HEK293 (cell line): ENCODE measurements at regions not wholly inside any gene's neighbourhood (a gene's known extent, or its start where the extent isn't known, plus 50 kb on each side); places are given as distances from the start of the nearest gene placed in this dataset.

Experiments
- HOXD13 ChIP-seq: sonication (generic); formaldehyde crosslinking; IDR thresholded peaks from 2 replicates; pipeline ENCODE4 v1.8.0; 2022; ENCODE audit warnings: missing genetic modification reagents, borderline replicate concordance
- KLF10 ChIP-seq: fragments of 450-650 bp; IDR thresholded peaks from 2 replicates; pipeline ENCODE4 v1.5.1; 2018; ENCODE audit warnings: missing biosample characterization, mild to moderate bottlenecking, missing genetic modification characterization
- MYNN ChIP-seq: fragments of 450-650 bp; formaldehyde crosslinking; IDR thresholded peaks from 2 replicates; pipeline ENCODE4 v1.5.1; 2016; ENCODE audit warnings: missing biosample characterization, missing genetic modification characterization, borderline replicate concordance
- SALL2 ChIP-seq: fragments of 450-650 bp; formaldehyde crosslinking; IDR thresholded peaks from 2 replicates; pipeline ENCODE4 v1.5.0; 2017; ENCODE audit warnings: missing biosample characterization, mild to moderate bottlenecking, missing genetic modification characterization, borderline replicate concordance
- ZBTB17 ChIP-seq: fragments of 450-650 bp; formaldehyde crosslinking; IDR thresholded peaks from 2 replicates; pipeline ENCODE4 v1.5.1; 2016; ENCODE audit warnings: missing biosample characterization, missing genetic modification characterization
- ZBTB21 ChIP-seq: fragments of 450-650 bp; formaldehyde crosslinking; IDR thresholded peaks from 2 replicates; pipeline ENCODE4 v1.5.1; 2017; ENCODE audit warnings: missing biosample characterization, missing genetic modification characterization
- ZBTB7A ChIP-seq: fragments of 450-650 bp; formaldehyde crosslinking; IDR thresholded peaks from 2 replicates; pipeline ENCODE4 v1.5.1; 2016; ENCODE audit warnings: low read depth, missing biosample characterization, missing genetic modification characterization
- ZFHX2 ChIP-seq: fragments of 450-650 bp; formaldehyde crosslinking; conservative IDR thresholded peaks from 2 replicates; pipeline ENCODE4 v1.5.1; 2016; ENCODE audit warnings: missing biosample characterization, missing genetic modification characterization
- ZFP69B ChIP-seq: fragments of 450-650 bp; formaldehyde crosslinking; IDR thresholded peaks from 2 replicates; pipeline ENCODE4 v1.5.1; 2016; ENCODE audit warnings: missing biosample characterization, missing genetic modification characterization
- ZNF138 ChIP-seq: fragments of 450-650 bp; formaldehyde crosslinking; IDR thresholded peaks from 2 replicates; pipeline ENCODE4 v1.5.1; 2016; ENCODE audit warnings: missing biosample characterization, missing genetic modification characterization, borderline replicate concordance
- ZNF140 ChIP-seq: fragments of 450-650 bp; formaldehyde crosslinking; IDR thresholded peaks from 2 replicates; pipeline ENCODE4 v1.5.1; 2016; ENCODE audit warnings: missing biosample characterization, missing genetic modification characterization
- ZNF146 ChIP-seq: fragments of 450-650 bp; formaldehyde crosslinking; IDR thresholded peaks from 2 replicates; pipeline ENCODE4 v1.5.1; 2016; ENCODE audit warnings: missing biosample characterization, missing genetic modification characterization
- ZNF157 ChIP-seq: fragments of 450-650 bp; formaldehyde crosslinking; IDR thresholded peaks from 2 replicates; pipeline ENCODE4 v1.5.1; 2016; ENCODE audit warnings: missing biosample characterization, missing genetic modification characterization
- ZNF174 ChIP-seq: fragments of 450-650 bp; formaldehyde crosslinking; IDR thresholded peaks from 2 replicates; pipeline ENCODE4 v1.5.0; 2017; ENCODE audit warnings: missing biosample characterization, mild to moderate bottlenecking, missing genetic modification characterization
- ZNF175 ChIP-seq: fragments of 450-650 bp; formaldehyde crosslinking; IDR thresholded peaks from 2 replicates; pipeline ENCODE4 v1.5.1; 2016; ENCODE audit warnings: missing biosample characterization, missing genetic modification characterization
- ZNF292 ChIP-seq: fragments of 450-650 bp; formaldehyde crosslinking; IDR thresholded peaks from 2 replicates; pipeline ENCODE4 v1.5.1; 2016; ENCODE audit warnings: low read depth, missing biosample characterization, missing genetic modification characterization, borderline replicate concordance
- ZNF433 ChIP-seq: fragments of 450-650 bp; formaldehyde crosslinking; IDR thresholded peaks from 2 replicates; pipeline ENCODE4 v1.5.1; 2016; ENCODE audit warnings: missing biosample characterization, missing genetic modification characterization, low read depth
- ZNF521 ChIP-seq: fragments of 450-650 bp; formaldehyde crosslinking; IDR thresholded peaks from 2 replicates; pipeline ENCODE4 v1.5.1; 2017; ENCODE audit warnings: missing biosample characterization, mild to moderate bottlenecking, missing genetic modification characterization
- ZNF596 ChIP-seq: fragments of 450-650 bp; IDR thresholded peaks from 2 replicates; pipeline ENCODE4 v1.5.0; 2018; ENCODE audit warnings: missing biosample characterization, mild to moderate bottlenecking, missing genetic modification characterization, moderate library complexity
- ZNF626 ChIP-seq: fragments of 450-650 bp; sonication (Bioruptor Pico); formaldehyde crosslinking; IDR thresholded peaks from 2 replicates; pipeline ENCODE4 v1.5.1; 2018; ENCODE audit warnings: missing biosample characterization, missing genetic modification characterization, inconsistent platforms
- ZNF660 ChIP-seq: fragments of 450-650 bp; IDR thresholded peaks from 2 replicates; pipeline ENCODE4 v1.5.1; 2018; ENCODE audit warnings: missing biosample characterization, mild to moderate bottlenecking, missing genetic modification characterization
- ZNF664 ChIP-seq: fragments of 450-650 bp; formaldehyde crosslinking; IDR thresholded peaks from 2 replicates; pipeline ENCODE4 v1.5.1; 2016; ENCODE audit warnings: missing biosample characterization, missing genetic modification characterization
- TF ChIP-seq, protein P1 (sequence below): fragments of 450-650 bp; formaldehyde crosslinking; conservative IDR thresholded peaks from 2 replicates; pipeline ENCODE4 v1.5.1; 2016; ENCODE audit warnings: low read depth, missing biosample characterization, missing genetic modification characterization
- TF ChIP-seq, protein P2 (sequence below): IDR thresholded peaks from 2 replicates; pipeline ENCODE4 v1.6.1; 2011; ENCODE audit warnings: mild to moderate bottlenecking, low read depth, low read length, borderline replicate concordance
- TF ChIP-seq, protein P3 (sequence below): fragments of 450-650 bp; formaldehyde crosslinking; IDR thresholded peaks from 2 replicates; pipeline ENCODE4 v1.5.1; 2017; ENCODE audit warnings: missing biosample characterization, missing genetic modification characterization
- TF ChIP-seq, protein P4 (sequence below): fragments of 450-650 bp; formaldehyde crosslinking; IDR thresholded peaks from 2 replicates; pipeline ENCODE4 v1.5.1; 2016; ENCODE audit warnings: missing biosample characterization, missing genetic modification characterization
- TF ChIP-seq, protein P5 (sequence below): fragments of 450-650 bp; formaldehyde crosslinking; conservative IDR thresholded peaks from 2 replicates; pipeline ENCODE4 v1.5.1; 2016; ENCODE audit warnings: low read depth, missing biosample characterization, missing genetic modification characterization
- TF ChIP-seq, protein P6 (sequence below): fragments of 450-650 bp; formaldehyde crosslinking; IDR thresholded peaks from 2 replicates; pipeline ENCODE4 v1.5.1; 2017; ENCODE audit warnings: missing biosample characterization, mild to moderate bottlenecking, missing genetic modification characterization, moderate library complexity

DNA sequence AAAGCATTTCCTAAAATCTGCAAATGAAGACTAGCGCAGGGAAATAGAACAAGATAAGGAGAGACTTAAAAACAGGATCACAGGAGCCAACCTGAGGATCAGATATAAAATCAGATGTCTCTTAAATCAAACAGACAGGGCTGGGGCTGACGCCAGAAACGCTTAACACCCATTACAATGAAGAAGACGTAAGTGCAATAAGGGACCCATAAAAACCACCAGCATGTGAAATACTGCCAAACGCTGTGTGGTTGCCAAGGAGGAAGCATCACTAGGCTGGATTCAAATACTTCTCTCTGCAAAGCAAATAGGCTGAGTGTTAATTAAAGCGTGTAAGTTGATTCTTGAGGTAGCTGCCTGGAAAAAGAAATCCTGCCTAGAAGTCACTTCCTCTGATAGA is 74.4 kb upstream of the ATP10B start (continued):
- TF ChIP-seq, protein P1, sequence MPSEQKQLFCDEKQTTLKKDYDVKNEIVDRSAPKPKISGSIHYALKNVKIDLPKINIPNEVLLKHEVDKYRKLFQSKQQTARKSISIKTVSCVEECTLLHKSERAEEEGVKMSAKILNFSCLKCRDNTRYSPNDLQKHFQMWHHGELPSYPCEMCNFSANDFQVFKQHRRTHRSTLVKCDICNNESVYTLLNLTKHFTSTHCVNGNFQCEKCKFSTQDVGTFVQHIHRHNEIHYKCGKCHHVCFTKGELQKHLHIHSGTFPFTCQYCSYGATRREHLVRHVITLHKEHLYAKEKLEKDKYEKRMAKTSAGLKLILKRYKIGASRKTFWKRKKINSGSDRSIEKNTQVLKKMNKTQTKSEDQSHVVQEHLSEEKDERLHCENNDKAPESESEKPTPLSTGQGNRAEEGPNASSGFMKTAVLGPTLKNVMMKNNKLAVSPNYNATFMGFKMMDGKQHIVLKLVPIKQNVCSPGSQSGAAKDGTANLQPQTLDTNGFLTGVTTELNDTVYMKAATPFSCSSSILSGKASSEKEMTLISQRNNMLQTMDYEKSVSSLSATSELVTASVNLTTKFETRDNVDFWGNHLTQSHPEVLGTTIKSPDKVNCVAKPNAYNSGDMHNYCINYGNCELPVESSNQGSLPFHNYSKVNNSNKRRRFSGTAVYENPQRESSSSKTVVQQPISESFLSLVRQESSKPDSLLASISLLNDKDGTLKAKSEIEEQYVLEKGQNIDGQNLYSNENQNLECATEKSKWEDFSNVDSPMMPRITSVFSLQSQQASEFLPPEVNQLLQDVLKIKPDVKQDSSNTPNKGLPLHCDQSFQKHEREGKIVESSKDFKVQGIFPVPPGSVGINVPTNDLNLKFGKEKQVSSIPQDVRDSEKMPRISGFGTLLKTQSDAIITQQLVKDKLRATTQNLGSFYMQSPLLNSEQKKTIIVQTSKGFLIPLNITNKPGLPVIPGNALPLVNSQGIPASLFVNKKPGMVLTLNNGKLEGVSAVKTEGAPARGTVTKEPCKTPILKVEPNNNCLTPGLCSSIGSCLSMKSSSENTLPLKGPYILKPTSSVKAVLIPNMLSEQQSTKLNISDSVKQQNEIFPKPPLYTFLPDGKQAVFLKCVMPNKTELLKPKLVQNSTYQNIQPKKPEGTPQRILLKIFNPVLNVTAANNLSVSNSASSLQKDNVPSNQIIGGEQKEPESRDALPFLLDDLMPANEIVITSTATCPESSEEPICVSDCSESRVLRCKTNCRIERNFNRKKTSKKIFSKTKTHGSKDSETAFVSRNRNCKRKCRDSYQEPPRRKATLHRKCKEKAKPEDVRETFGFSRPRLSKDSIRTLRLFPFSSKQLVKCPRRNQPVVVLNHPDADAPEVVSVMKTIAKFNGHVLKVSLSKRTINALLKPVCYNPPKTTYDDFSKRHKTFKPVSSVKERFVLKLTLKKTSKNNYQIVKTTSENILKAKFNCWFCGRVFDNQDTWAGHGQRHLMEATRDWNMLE (tag by site-specific recombination) = no peak
- TF ChIP-seq HOXD13 (CRISPR knock-in tag) (no peak), SALL2 (no peak), ZNF521 (tag by site-specific recombination) (no peak), ZFHX2 (tag by site-specific recombination) (no peak), KLF10 (tag by site-specific recombination) (no peak), MYNN (tag by site-specific recombination) (no peak), ZNF626 (0 out of 2 replicates have a peak, but pooled peaks have one; percentile 69), ZBTB21 (tag by site-specific recombination) (no peak), ZNF140 (no peak), ZNF660 (tag by site-specific recombination) (no peak), ZBTB17 (tag by site-specific recombination) (peak; percentile 37; the same call in 1 of the 2 replicates), ZNF664 (tag by site-specific recombination) (no peak), ZBTB7A (no peak), ZFP69B (no peak), ZNF157 (tag by site-specific recombination) (no peak), ZNF174 (tag by site-specific recombination) (no peak), ZNF596 (tag by site-specific recombination) (no peak), ZNF175 (tag by site-specific recombination) (no peak), ZNF292 (no peak), ZNF433 (no peak), ZNF146 (tag by site-specific recombination) (no peak), ZNF138 (tag by site-specific recombination) (no peak)
- TF ChIP-seq, protein P2, sequence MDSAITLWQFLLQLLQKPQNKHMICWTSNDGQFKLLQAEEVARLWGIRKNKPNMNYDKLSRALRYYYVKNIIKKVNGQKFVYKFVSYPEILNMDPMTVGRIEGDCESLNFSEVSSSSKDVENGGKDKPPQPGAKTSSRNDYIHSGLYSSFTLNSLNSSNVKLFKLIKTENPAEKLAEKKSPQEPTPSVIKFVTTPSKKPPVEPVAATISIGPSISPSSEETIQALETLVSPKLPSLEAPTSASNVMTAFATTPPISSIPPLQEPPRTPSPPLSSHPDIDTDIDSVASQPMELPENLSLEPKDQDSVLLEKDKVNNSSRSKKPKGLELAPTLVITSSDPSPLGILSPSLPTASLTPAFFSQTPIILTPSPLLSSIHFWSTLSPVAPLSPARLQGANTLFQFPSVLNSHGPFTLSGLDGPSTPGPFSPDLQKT = no peak
- TF ChIP-seq, protein P3, sequence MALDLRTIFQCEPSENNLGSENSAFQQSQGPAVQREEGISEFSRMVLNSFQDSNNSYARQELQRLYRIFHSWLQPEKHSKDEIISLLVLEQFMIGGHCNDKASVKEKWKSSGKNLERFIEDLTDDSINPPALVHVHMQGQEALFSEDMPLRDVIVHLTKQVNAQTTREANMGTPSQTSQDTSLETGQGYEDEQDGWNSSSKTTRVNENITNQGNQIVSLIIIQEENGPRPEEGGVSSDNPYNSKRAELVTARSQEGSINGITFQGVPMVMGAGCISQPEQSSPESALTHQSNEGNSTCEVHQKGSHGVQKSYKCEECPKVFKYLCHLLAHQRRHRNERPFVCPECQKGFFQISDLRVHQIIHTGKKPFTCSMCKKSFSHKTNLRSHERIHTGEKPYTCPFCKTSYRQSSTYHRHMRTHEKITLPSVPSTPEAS = no peak
- TF ChIP-seq, protein P4, sequence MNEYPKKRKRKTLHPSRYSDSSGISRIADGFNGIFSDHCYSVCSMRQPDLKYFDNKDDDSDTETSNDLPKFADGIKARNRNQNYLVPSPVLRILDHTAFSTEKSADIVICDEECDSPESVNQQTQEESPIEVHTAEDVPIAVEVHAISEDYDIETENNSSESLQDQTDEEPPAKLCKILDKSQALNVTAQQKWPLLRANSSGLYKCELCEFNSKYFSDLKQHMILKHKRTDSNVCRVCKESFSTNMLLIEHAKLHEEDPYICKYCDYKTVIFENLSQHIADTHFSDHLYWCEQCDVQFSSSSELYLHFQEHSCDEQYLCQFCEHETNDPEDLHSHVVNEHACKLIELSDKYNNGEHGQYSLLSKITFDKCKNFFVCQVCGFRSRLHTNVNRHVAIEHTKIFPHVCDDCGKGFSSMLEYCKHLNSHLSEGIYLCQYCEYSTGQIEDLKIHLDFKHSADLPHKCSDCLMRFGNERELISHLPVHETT (tag by site-specific recombination) = no peak
- TF ChIP-seq, protein P5, sequence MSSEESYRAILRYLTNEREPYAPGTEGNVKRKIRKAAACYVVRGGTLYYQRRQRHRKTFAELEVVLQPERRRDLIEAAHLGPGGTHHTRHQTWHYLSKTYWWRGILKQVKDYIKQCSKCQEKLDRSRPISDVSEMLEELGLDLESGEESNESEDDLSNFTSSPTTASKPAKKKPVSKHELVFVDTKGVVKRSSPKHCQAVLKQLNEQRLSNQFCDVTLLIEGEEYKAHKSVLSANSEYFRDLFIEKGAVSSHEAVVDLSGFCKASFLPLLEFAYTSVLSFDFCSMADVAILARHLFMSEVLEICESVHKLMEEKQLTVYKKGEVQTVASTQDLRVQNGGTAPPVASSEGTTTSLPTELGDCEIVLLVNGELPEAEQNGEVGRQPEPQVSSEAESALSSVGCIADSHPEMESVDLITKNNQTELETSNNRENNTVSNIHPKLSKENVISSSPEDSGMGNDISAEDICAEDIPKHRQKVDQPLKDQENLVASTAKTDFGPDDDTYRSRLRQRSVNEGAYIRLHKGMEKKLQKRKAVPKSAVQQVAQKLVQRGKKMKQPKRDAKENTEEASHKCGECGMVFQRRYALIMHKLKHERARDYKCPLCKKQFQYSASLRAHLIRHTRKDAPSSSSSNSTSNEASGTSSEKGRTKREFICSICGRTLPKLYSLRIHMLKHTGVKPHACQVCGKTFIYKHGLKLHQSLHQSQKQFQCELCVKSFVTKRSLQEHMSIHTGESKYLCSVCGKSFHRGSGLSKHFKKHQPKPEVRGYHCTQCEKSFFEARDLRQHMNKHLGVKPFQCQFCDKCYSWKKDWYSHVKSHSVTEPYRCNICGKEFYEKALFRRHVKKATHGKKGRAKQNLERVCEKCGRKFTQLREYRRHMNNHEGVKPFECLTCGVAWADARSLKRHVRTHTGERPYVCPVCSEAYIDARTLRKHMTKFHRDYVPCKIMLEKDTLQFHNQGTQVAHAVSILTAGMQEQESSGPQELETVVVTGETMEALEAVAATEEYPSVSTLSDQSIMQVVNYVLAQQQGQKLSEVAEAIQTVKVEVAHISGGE (tag by site-specific recombination) = no peak
- TF ChIP-seq, protein P6, sequence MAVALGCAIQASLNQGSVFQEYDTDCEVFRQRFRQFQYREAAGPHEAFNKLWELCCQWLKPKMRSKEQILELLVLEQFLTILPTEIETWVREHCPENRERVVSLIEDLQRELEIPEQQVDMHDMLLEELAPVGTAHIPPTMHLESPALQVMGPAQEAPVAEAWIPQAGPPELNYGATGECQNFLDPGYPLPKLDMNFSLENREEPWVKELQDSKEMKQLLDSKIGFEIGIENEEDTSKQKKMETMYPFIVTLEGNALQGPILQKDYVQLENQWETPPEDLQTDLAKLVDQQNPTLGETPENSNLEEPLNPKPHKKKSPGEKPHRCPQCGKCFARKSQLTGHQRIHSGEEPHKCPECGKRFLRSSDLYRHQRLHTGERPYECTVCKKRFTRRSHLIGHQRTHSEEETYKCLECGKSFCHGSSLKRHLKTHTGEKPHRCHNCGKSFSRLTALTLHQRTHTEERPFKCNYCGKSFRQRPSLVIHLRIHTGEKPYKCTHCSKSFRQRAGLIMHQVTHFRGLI = no peak
